Amygdala (tissue), 56 donors: ENCODE measurements at regions not wholly inside any gene's neighbourhood (a gene's known extent, or its start where the extent isn't known, plus 50 kb on each side); places are given as distances from the start of the nearest gene placed in this dataset.

ENCODE experiments used
- DNase-seq, 56 donors: peaks; one replicate each; lab custom pipeline; 2025; lab: John Stamatoyannopoulos, UW

DNA sequence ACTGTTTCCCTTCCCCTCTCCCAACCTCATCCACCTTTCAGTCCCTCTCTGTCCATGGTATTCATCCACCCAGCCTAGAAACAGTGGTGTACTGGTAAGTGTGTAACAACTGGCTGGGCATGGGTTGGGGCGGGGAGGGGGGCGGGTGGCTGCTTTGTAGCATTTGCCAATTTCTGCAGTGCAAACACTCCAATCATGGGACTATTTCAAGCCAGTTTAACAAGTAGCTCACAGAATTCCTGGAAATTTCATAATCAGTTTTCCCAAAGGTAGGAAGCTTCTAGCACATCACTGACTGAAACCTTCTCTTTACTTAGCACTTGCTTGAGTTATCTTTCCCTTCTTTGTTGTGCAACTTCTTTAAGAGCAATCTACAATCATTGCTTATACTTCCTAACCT is 100.8 kb upstream of the WASF3 start:
- no peak for DNase-seq

DNA sequence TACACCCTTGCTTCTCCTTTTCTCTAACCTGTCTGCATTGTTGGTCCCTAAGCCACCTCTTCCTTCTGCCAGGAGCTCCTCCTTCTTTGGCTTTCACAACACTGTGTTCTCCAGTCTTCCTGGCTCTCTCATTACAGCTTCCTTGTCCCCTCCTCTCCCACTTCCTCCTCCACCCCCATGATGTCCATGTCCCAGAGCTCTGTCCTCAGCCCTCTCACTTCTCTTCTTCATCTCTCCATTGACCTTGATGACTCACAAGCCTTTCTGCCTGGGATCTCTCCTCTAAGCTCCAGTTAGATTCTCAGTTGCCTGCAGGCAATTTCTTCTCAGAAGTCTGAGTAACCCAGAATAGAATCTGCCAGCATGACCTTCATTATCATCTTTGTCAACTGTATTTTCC is 100.3 kb upstream of the WASF3 start:
- DNase-seq = no peak

DNA sequence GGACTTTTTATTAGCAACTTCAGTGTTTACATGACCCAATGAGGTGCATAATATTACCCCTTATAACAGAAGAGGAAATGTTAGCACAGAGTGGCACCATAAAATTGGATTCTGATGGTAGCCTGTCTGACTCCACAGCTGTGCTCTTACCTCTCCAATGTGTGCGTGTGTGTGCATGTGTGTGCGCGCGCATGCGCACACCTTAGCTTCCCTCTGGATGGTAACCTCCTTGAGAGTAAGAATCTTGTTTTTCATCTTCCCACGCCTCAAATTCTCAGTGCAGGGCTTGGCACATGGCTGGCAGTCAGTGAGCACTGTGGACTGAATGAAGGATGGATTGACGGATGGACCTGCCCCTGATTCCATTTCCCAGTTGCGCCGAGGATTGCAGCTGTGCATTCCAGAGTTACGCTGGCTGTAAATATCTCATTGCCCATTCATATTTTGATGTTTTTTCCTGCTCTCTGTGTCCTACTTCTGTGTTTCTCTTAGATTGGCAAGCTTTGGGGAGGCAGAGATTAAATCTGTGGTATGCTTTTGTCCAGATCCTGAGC is 99.2 kb upstream of the WASF3 start:
- no peak for DNase-seq

DNA sequence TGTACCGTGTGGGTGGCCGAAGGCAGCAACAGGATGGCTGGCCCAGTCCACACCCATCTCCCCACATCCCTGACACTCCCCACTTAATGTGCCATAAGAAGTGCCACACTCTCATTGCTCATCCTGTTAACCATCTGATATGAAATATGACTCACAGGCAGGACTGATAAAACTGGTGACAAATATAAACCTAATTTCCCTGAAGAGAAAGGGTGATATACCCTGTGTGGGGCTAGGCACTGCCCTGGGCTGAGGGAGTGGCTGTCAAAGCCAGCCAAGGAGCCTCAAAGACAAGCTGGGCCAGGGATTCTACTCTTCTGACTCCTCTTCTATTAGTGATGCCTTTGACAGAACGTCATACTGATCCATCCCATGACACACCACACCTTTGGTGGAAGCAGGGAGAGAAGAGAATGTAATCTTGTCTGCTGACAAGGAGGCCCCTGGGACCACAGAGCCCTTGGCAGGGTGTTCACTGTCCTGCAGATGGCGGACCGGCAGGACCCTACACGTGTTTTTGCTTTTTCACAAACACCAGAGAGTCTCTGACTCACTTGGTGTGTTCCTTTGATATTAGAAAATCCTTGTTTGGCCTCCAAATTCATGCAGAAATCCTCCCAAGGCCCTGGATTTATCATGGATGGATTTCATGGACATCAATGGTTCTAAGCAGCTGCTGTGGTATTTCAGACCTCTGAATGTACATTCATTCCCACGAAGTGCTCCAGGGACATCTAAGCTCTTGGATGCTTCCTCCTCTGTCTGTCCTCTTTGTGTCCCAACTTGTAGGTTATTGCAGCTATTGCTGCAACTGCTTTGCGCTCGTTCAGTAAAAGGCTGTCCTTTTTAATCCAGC is 98.0 kb upstream of the WASF3 start:
- DNase-seq = no peak

DNA sequence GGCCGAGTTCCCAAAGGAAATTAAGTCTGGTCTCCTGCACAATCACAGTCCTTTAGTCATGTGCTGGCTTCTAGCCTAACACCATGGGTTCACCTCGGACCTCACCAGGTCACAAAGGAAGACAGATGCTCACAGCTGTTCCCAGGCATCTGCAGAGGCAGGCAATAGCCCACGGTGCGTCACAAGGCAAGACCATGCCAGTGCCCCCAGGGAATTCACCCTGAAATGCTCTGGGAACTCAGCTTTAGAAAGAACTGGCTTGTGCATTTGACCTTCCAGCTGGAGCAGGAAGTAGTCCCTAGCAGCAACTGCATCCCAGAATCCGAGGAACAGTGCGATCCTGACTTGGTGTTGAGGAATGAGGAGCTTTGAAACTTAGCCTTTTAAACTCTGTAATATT is 96.8 kb upstream of the WASF3 start:
- DNase-seq = no peak

DNA sequence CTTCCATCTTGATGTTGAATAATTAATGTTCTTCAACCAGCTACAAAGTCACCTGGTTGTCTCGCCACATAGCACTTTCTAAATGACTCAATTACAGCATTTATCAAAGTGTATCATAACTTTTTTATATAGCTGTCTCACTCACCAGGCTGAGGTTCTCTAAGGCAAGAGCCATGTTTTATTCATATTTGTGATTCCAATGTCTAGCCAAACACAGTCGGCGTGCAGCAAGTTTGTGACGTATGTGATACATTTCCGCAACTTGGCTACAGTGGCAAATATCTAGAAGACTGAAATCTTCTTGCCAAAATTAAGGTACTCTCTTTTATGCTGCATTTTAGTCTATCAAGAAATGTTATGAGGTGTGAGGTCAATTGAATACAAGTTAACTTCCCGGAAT is 94.2 kb upstream of the WASF3 start:
- no peak for DNase-seq

DNA sequence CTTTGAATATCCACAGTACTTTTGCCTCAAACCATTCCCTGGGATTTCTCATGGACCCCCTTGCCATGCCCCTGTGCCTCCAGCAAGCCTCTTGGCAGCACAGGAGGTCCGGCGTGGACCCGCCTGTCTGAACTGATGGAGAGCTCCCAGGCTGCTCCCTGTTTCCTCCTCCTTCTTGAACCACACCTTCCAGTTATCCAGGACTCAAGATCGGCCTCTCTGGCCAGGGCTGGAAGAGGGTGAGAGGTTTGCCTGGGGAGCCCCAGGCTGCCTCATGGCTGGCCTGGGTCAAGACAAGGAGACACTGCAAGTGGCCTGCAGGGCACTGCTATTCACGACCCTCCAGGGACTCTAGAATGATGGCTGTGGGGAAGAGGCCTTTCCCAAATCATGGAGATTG is 93.6 kb upstream of the WASF3 start:
- DNase-seq = no peak

DNA sequence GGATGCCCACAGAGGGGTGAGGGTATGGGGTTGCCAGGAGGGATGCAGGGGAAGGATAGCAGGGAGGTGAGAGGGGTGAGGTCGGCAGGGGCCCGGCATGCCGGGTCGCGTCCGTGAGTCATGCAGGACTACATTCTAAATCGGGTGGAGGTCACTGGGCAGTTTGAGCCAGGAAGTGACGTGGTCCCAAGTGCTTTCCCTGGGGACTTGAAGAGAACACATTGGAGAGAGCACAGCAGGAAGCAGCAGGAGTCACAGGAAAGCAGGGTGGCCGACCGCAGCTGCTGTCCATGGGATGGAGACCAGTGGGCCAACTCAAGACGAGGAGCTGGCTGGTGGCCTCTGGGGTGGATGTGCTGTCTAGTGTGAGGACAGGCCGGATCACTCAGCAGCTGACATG is 92.0 kb upstream of the WASF3 start:
- DNase-seq = no peak

DNA sequence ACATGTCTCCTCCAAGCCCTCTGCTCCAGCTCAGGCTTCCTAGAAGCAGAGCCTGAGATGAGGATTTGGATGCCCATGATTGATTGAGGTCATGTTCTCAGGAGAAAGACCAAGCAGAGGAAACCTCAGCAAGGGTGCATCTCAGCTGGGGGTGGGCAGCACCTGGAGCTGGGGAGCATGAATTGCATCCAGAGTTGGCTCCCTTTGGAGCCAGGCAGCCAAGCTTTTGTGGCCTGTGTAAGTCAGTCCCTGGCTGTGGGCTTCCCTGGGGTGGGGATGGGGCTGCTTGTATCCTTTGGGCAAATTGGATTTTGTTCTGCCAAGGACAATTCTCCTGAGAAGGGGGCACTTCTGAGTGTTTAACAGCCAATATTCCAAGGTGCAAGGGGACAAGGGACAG is 91.5 kb upstream of the WASF3 start:
- no peak for DNase-seq

DNA sequence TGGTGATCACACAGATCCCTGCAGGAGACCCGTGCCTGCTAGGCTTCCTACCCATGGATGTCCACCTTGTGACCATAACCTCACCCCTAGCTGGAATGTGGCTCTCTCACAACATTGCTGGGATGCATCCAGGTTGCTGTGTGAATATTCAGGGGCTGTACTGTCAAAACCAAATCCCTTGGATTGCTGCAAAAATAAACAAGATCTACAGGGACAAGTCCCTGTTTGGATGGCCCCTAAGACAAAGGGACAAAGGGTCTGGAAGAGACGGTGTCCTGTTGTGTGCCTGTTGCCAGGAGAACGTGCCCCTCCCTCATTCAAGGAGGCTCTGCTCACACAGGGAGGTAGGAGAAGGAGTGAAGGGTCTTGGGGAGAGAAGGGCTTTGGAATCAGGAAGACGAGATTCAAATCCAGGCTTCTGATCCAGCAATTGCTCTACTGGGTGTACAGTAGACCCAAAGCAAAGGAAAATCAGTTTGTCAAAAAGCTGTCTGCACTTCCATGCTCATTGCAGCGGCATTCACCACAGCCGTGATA is 89.2 kb upstream of the WASF3 start:
- no peak for DNase-seq

DNA sequence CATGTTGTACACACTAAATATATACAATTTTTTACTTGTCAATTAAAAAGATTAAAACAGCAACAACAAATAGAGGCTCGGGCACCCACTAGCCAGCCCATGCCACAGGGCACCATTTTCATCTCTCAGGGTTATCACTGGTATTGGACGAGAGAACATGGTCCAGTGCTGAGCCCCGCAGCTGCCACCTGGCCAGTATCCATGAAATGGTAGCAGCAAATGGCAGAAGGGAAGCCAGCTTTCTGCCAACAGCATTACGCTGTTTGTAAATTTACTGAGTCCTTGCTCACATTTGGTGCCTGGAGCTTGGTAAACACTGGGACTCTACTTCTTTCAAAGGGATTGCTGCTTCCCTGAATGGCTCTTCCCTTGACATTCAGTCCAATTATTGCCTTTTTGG is 87.9 kb upstream of the WASF3 start:
- no peak for DNase-seq

DNA sequence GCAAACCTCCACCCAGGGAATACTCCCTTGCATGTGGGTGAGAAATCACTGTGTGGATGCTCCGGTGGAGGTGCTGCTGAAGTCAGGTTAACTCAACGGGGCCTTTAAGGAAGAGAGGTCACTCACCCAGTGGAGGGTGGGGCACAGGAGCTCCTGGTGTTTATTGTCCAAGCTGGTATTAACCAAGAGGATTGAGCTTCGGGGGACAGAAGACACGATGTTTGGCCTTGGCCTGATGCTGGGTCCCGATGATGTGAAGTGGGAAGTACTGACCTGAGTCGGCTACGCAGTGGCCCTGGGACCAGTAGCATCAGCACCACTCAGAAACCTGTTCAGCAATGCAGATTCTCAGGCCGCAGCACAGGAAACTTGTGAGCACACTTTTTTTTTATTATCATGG is 85.7 kb upstream of the WASF3 start:
- no peak for DNase-seq

DNA sequence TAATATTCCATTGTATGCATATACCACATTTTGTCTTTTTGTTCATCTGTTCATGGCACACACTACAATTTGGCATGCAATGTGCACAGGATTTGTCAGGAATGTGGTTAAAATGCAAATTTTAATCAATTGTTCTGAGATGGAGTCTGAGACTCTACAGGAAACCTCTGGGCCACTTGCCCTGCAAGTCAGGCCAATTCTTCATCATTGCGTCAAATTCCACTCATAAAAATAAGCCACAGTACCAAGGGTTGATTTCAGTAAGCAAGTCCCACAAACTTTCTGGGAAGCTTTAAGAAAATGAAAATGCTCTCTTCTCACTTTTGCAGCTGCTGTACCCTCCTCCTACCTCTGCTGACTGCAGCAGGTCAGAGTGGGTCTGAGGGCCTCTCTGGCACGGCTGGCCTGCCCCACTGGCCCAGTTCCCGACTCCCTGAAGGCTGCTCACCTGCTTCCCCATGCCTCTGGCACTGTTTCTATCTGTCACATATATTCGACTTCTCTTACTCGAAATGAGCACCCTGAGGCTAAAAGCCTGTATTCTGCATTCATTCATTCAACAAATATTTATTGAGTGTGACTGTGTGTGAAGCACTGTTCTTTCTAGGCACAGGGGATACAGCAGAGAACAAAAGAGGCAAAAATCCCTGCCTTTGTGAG is 83.8 kb upstream of the WASF3 start:
- DNase-seq = no peak

DNA sequence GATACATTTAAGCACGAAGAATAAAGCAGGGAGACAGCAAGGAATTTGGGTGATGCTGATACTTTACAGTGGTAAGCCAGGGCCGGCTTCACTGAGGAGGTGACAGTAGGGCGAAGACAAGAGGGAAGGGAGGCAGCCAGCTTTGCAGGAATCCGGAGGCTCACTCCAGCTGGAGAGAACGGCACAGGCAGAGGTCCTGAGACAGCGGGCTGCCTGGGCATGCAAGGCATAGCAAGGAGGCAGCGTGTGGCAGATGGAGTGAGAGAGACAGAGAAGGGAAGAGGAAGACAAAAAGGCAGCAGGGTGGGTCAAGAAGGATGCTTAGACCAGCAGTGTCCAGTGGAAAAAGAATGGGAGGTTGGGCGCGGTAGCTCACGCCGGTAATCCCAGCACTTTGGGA is 83.2 kb upstream of the WASF3 start:
- DNase-seq = no peak

DNA sequence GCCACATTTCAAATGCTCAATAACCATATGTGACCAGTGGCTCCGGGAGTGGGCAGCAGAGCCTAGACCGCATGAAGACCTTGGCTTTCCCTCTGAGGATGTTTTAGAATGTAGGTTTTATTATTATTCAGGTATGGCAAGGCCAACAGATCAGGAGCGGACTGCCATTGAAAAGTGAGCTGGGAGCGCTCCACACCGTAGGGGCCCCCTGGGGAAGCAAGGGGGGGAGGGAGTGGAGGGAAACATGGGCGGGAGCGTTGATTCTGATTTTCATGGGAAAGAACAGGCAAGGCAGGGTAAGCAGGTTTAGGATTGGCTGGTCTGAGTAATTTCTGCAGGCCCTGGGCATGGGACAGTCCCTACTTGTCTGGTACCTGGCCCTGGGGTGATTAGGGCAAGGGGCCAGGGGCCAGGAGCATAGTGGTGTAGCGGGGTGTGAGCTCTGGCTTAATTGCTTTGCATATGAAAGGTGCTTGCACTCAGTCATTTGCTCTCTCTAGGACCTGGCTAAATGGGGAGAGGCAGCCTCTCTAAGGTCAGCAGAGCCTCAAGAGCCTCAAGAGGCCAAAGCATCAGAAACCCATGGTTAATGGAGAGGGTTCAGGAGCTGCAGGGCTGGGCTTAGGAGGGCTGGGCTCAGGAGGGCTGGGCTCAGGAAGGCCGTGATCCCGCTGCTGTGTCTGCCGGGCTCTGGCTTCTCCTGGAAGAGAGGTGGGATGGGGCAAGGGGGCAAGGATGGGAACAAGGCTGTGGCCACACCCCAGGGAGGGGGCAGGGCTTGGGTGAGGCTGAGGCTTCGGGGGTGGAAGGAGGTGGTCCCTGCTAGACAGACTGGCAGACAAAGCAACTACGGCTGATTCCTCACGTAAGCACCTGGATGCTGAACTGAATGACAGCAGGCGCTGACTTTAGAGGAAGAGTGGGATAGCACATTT is 82.0 kb upstream of the WASF3 start:
- no peak for DNase-seq

DNA sequence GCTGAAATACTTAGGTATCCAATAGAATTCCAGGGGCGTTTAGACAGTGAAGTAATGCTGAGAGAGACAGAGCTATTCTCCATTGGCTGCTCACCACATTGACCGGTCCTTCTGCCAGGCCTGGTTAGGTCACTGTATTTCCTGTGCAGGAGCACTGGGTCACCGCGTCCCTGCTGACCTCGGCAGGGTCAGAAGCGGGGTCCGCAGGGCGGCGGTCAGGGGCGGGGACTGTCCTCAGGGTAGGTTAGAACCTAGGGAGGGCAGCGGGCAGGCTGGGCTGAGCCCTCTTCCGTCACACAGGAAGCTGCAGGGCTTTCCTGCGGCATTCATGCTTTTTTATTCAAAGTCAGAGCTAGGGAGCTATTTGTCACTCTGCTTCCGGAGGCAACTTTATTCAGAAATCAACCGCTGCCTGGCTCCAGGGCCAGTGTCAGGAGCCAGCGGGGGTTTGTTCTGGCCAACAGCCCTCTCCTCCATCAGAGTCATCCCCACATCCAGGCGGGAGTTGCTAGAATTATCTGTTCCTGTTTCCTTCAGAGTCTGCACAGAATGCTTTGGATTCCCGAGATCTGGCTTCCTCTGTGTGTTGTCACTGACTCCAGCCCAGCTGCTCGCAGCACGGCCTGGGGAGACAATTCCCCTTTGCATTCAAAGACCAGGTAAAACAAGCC is 81.2 kb upstream of the WASF3 start:
- DNase-seq = peak in 1 of 56 donors; percentile 10

DNA sequence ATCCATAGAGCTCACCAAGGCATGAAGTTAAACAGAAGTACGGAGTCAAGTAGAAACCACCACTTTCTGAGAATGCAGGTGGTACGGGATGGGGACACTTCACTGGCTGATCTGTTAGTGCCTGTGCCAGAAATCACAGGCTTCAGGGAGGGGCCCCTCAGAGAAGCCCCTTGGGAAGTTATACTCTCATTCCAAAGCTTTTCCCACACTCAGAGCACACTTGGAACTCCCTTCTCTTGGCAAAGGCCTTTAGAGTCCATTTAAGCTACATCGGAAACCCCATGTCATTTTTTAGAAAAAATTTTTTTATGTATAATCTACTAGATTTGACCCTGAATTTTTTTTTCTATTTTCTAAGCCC is 80.7 kb upstream of the WASF3 start:
- DNase-seq = no peak

DNA sequence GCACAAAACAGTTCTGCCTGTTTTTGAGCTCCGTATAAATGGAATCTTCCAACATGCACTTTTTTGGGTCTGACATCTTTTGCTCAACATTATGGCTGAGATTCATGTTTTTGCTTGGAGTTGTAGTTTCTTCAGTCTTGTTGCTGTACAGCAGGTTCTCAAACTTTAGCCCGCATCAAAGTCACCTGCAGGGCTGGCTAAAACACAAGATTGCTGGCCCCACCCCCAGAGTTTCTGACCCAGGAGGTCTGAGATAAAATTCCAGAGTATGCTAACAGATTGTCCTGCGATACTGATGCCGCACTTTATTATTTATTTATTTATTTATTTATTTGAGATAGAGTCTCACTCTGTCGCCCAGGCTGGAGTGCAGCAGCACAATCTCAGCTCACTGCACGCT is 79.8 kb upstream of the WASF3 start:
- DNase-seq = no peak

DNA sequence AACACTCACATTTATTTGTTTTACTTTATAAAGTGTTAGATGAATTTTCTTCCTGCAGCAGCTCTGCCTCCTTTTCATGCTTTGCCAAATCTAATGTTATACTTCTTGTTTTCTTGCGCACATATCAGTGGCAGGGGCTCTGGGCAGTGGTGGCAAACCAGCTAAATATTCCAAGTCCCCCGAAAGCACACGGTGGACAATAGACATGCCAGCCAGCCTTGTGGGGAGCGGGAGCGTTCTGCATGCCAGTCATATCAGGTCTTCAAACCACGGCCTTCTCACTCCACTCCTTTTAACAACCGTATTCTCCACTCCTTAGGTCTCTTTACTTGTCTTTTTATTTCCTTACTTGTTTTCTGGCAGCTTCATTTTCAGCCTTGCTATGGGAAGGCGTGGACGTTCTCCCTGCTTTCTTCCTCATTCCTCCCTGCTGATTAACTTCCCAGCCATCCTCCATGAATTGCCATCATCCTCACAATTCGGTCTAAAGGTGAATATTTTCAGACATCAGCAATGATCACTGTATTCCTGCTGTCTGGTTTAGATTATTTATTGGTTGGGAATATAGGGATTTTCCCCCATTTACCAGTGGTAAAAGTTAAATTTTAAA is 77.1 kb upstream of the WASF3 start:
- no peak for DNase-seq
